ENCODE measurements at regions not wholly inside any gene's neighbourhood (a gene's known extent, or its start where the extent isn't known, plus 50 kb on each side); places are given as distances from the start of the nearest gene placed in this dataset.

GRCh38 chr20:53683506-53683905 lies 89.9 kb upstream of the ZNF217 start:
- TF ChIP-seq MAX (IDR thresholded peaks at IDR 0.05) (no peak), TCF12 (IDR thresholded peaks at IDR 0.05; ENCODE audit: low read depth) (no peak), USF1 (IDR thresholded peaks at IDR 0.05) (no peak), RAD21 (IDR thresholded peaks at IDR 0.05; ENCODE audit: low read depth) (no peak), EP300 (IDR thresholded peaks at IDR 0.05; ENCODE audit: borderline replicate concordance) (no peak), CEBPB (IDR thresholded peaks at IDR 0.05) (no peak), CREB1 (IDR thresholded peaks at IDR 0.05; ENCODE audit: low read depth) (no peak), EGR1 (IDR thresholded peaks at IDR 0.05) (no peak), NFIC (IDR thresholded peaks at IDR 0.05) (no peak), TEAD4 (IDR thresholded peaks at IDR 0.05) (no peak), FOXM1 (IDR thresholded peaks at IDR 0.05; ENCODE audit: borderline replicate concordance, low read depth) (no peak), TAF1 (IDR thresholded peaks at IDR 0.05; ENCODE audit: low read depth) (no peak), ZBTB7A (IDR thresholded peaks at IDR 0.05; ENCODE audit: low read depth) (no peak), YY1 (IDR thresholded peaks at IDR 0.05; ENCODE audit: low read depth) (no peak), REST (IDR thresholded peaks at IDR 0.05; ENCODE audit: low read depth) (no peak)

GRCh38 chr20:53681352-53682212 lies 87.9 kb upstream of the ZNF217 start:
- no peak for TF ChIP-seq FOXM1 (IDR thresholded peaks at IDR 0.05; ENCODE audit: borderline replicate concordance, low read depth)
- TF ChIP-seq CEBPB (IDR thresholded peaks at IDR 0.05), result no peak
- TF ChIP-seq MAX (IDR thresholded peaks at IDR 0.05), result no peak
- TF ChIP-seq YY1 (IDR thresholded peaks at IDR 0.05; ENCODE audit: low read depth), result no peak
- no peak for TF ChIP-seq TAF1 (IDR thresholded peaks at IDR 0.05; ENCODE audit: low read depth)
- no peak for TF ChIP-seq EGR1 (IDR thresholded peaks at IDR 0.05)
- no peak for TF ChIP-seq USF1 (IDR thresholded peaks at IDR 0.05)
- TF ChIP-seq RAD21 (IDR thresholded peaks at IDR 0.05; ENCODE audit: low read depth), result no peak
- no peak for TF ChIP-seq EP300 (IDR thresholded peaks at IDR 0.05; ENCODE audit: borderline replicate concordance)
- TF ChIP-seq ZBTB7A (IDR thresholded peaks at IDR 0.05; ENCODE audit: low read depth), result no peak
- TF ChIP-seq REST (IDR thresholded peaks at IDR 0.05; ENCODE audit: low read depth), result no peak
- no peak for TF ChIP-seq NFIC (IDR thresholded peaks at IDR 0.05)
- no peak for TF ChIP-seq TCF12 (IDR thresholded peaks at IDR 0.05; ENCODE audit: low read depth)
- no peak for TF ChIP-seq TEAD4 (IDR thresholded peaks at IDR 0.05)
- TF ChIP-seq CREB1 (IDR thresholded peaks at IDR 0.05; ENCODE audit: low read depth), result no peak

GRCh38 chr20:53679597-53680309 lies 86.1 kb upstream of the ZNF217 start:
- no peak for TF ChIP-seq YY1 (IDR thresholded peaks at IDR 0.05; ENCODE audit: low read depth)

DNA sequence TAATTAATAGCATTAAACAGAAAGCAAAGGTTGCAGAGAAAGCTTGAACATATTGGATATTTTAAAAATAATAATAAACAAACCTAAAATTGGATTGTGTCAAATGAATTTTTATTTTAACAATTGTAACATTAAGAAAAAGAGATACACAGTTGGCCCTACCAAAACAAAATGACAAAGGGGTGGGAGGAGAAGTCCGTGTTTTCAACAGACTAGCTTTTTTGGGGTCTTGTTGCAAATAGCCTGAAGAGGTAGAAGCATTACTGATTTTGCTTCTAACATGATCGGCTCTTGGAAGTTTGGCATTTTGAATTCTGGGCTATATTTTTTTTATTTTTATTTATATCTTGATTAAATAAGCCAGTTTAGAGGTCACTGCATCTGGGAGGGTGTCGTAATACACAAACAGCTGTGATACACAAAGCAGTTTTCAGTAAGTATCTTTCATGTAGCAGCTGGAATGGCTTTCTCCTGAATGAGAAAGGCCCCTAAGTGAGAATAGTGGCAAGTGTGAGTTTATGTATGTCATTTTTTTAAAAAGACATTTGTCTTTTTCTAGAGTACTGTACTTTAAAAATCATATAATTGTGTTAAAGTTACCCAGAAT lies 85.5 kb upstream of the ZNF217 start:
- TF ChIP-seq CREB1 (IDR thresholded peaks at IDR 0.05; ENCODE audit: low read depth) (no peak), REST (IDR thresholded peaks at IDR 0.05; ENCODE audit: low read depth) (no peak), TAF1 (IDR thresholded peaks at IDR 0.05; ENCODE audit: low read depth) (no peak), USF1 (IDR thresholded peaks at IDR 0.05) (no peak), FOXM1 (IDR thresholded peaks at IDR 0.05; ENCODE audit: borderline replicate concordance, low read depth) (no peak), RAD21 (IDR thresholded peaks at IDR 0.05; ENCODE audit: low read depth) (no peak), EP300 (IDR thresholded peaks at IDR 0.05; ENCODE audit: borderline replicate concordance) (no peak), EGR1 (IDR thresholded peaks at IDR 0.05) (no peak), MAX (IDR thresholded peaks at IDR 0.05) (no peak), YY1 (IDR thresholded peaks at IDR 0.05; ENCODE audit: low read depth) (no peak), ZBTB7A (IDR thresholded peaks at IDR 0.05; ENCODE audit: low read depth) (no peak)

Data from Ishikawa (cell line).